GM23338 (cell line): ENCODE measurements at regions not wholly inside any gene's neighbourhood (a gene's known extent, or its start where the extent isn't known, plus 50 kb on each side); places are given as distances from the start of the nearest gene placed in this dataset.

Source experiments
- ATAC-seq: fragments of 200-7000 bp; cut with Tn5 transposase; 3 replicates; pipeline ENCODE4 v1.9.1; 2020
- DNase-seq: peaks from one replicate; pipeline ENCODE4 v3.0.0-alpha.2; 2015; ENCODE audit warnings: low spot score
- H2AFZ ChIP-seq: fragments of 200-600 bp; sonication (generic); 2 replicates; pipeline ENCODE4 v1.8.0; 2016; ENCODE audit warnings: antibody characterized with exemption, mild to moderate bottlenecking, moderate library complexity
- H3F3A ChIP-seq: fragments of 200-600 bp; sonication (generic); replicated peaks from 2 replicates; pipeline ENCODE4 v1.8.0; 2017; ENCODE audit warnings: antibody characterized with exemption, mixed run types, low read depth
- H3K27ac ChIP-seq: fragments of 200-600 bp; sonication (generic); 2 replicates; pipeline ENCODE4 v1.6.1; 2016; ENCODE audit warnings: low read depth
- H3K27me3 ChIP-seq: fragments of 200-600 bp; sonication (generic); 2 replicates; pipeline ENCODE4 v1.8.0; 2016; ENCODE audit warnings: mild to moderate bottlenecking, mixed run types, moderate library complexity; ENCODE audit not compliant: insufficient read depth
- H3K36me3 ChIP-seq: fragments of 200-600 bp; sonication (generic); 2 replicates; pipeline ENCODE4 v1.8.0; 2016; ENCODE audit warnings: mild to moderate bottlenecking; ENCODE audit not compliant: insufficient read depth
- H3K4me1 ChIP-seq: fragments of 200-600 bp; sonication (generic); 2 replicates; pipeline ENCODE4 v1.8.0; 2016; ENCODE audit warnings: mild to moderate bottlenecking, moderate library complexity; ENCODE audit not compliant: insufficient read depth
- H3K4me2 ChIP-seq: fragments of 200-600 bp; sonication (generic); 2 replicates; pipeline ENCODE4 v1.7.1; 2017; ENCODE audit warnings: mixed run types
- H3K4me3 ChIP-seq: fragments of 200-600 bp; sonication (generic); 2 replicates; pipeline ENCODE4 v1.6.1; 2016; ENCODE audit warnings: mixed run types
- H3K79me2 ChIP-seq: fragments of 200-600 bp; sonication (generic); replicated peaks from 2 replicates; pipeline ENCODE4 v1.8.0; 2017; ENCODE audit warnings: mild to moderate bottlenecking; ENCODE audit not compliant: insufficient read depth
- H3K9me2 ChIP-seq: fragments of 200-600 bp; sonication (generic); 2 replicates; pipeline ENCODE4 v1.8.0; 2017; ENCODE audit not compliant: insufficient read depth
- H4K20me1 ChIP-seq: fragments of 200-600 bp; sonication (generic); replicated peaks from 2 replicates; pipeline ENCODE4 v1.8.0; 2017; ENCODE audit warnings: mild to moderate bottlenecking; ENCODE audit not compliant: insufficient read depth
- H3K27ac Mint-ChIP-seq: 2 replicates; pipeline ENCODE4 v1.8.0; 2020; ENCODE audit warnings: inconsistent platforms, mild to moderate bottlenecking, moderate library complexity, mixed read lengths
- H3K27me3 Mint-ChIP-seq: 3 replicates; pipeline ENCODE4 v1.8.0; 2022; ENCODE audit warnings: low read depth, mild to moderate bottlenecking, moderate library complexity, mixed read lengths, inconsistent platforms; ENCODE audit not compliant: insufficient read depth, poor library complexity
- H3K36me3 Mint-ChIP-seq: 3 replicates; pipeline ENCODE4 v1.8.0; 2021; ENCODE audit warnings: low read depth, mild to moderate bottlenecking, inconsistent platforms, moderate library complexity, mixed read lengths
- H3K4me1 Mint-ChIP-seq: 3 replicates; pipeline ENCODE4 v1.8.0; 2020; ENCODE audit warnings: mild to moderate bottlenecking, inconsistent platforms, mixed read lengths
- H3K4me3 Mint-ChIP-seq: 3 replicates; pipeline ENCODE4 v1.8.0; 2021; ENCODE audit warnings: moderate library complexity, mild to moderate bottlenecking, inconsistent platforms, mixed read lengths
- H3K9me3 Mint-ChIP-seq: 3 replicates; pipeline ENCODE4 v1.8.0; 2020; ENCODE audit warnings: moderate library complexity, mild to moderate bottlenecking, inconsistent platforms, mixed read lengths
- CREB1 ChIP-seq: fragments of 250-450 bp; sonication (Bioruptor Pico); IDR thresholded peaks from 2 replicates; pipeline ENCODE4 v1.5.0; 2020; ENCODE audit warnings: low read depth, mild to moderate bottlenecking, moderate library complexity
- CTCF ChIP-seq, 2 experiments: fragments of 200-600 bp in 1 of 2; sonication (generic) in 1 of 2; conservative IDR thresholded peaks; 2 replicates each; pipeline versions ENCODE4 v1.5.1 to v1.6.1; 2016 to 2017; ENCODE audit warnings: antibody characterized with exemption in 2 of 2, low read depth in 2 of 2, mild to moderate bottlenecking in 2 of 2, moderate library complexity in 1 of 2
- ETS1 ChIP-seq: IDR thresholded peaks from 2 replicates; pipeline ENCODE4 v1.6.1; 2016; ENCODE audit warnings: antibody characterized with exemption
- EZH2 ChIP-seq: fragments of 200-600 bp; sonication (generic); IDR thresholded peaks from one replicate; pipeline ENCODE4 v1.8.0; 2017; ENCODE audit warnings: antibody characterized with exemption, mild to moderate bottlenecking, low read depth; ENCODE audit not compliant: unreplicated experiment
- EZH2phosphoT487 ChIP-seq: fragments of 200-600 bp; sonication (generic); IDR thresholded peaks from one replicate; pipeline ENCODE4 v1.8.1; 2018; ENCODE audit warnings: antibody characterized with exemption; ENCODE audit not compliant: unreplicated experiment
- JUNB ChIP-seq: IDR thresholded peaks from one replicate; pipeline ENCODE4 v1.6.1; 2016; ENCODE audit warnings: antibody characterized with exemption; ENCODE audit not compliant: unreplicated experiment
- NANOG ChIP-seq: IDR thresholded peaks from 2 replicates; pipeline ENCODE4 v1.6.1; 2016; ENCODE audit warnings: antibody characterized with exemption, borderline replicate concordance
- POLR2AphosphoS5 ChIP-seq: IDR thresholded peaks from 2 replicates; pipeline ENCODE4 v1.6.1; 2016; ENCODE audit warnings: antibody characterized with exemption, low read depth
- REST ChIP-seq: IDR thresholded peaks from one replicate; pipeline ENCODE4 v1.6.1; 2018; ENCODE audit warnings: antibody characterized with exemption; ENCODE audit not compliant: unreplicated experiment
- STAT1 ChIP-seq: IDR thresholded peaks from one replicate; pipeline ENCODE4 v1.6.1; 2016; ENCODE audit warnings: antibody characterized with exemption; ENCODE audit not compliant: unreplicated experiment
- ZNF114 ChIP-seq: fragments of 250-450 bp; sonication (Bioruptor Pico); IDR thresholded peaks from 2 replicates; pipeline ENCODE4 v1.5.0; 2020; ENCODE audit warnings: mild to moderate bottlenecking, moderate library complexity
- ZNF331 ChIP-seq: fragments of 250-450 bp; sonication (Bioruptor Pico); IDR thresholded peaks from 2 replicates; pipeline ENCODE4 v1.5.0; 2020; ENCODE audit warnings: low read depth, mild to moderate bottlenecking, moderate library complexity

- TF ChIP-seq NANOG (peak; percentile 37; the same call in 1 of the 2 replicates), CTCF (conservative IDR thresholded peaks at IDR 0.05; ENCODE audit: low read depth in 2 of 2) (no peak)
- H3K9me3 Mint-ChIP-seq = no peaks in the 10 kb centered on the region
- no peaks in the 10 kb centered on the region for H3K36me3 Mint-ChIP-seq
- no peak overlapping the region for H3K4me3 ChIP-seq
- no peaks in the 10 kb centered on the region for H3K27me3 ChIP-seq
- H3K9me2 ChIP-seq = no peaks in the 10 kb centered on the region
- DNase-seq (no peak), ATAC-seq (peak; percentile 32; the same call in 1 of the 3 replicates)
- peak overlapping the region; percentile 31; the same call in 1 of the 2 replicates for H3K4me2 ChIP-seq
- H2AFZ ChIP-seq = no peak overlapping the region
- no peaks in the 10 kb centered on the region for H3K79me2 ChIP-seq
- H3K27me3 Mint-ChIP-seq = peaks cover 2% of the 10 kb centered on the region
- peaks cover 8% of the 10 kb centered on the region for H3K4me1 ChIP-seq
- no peak overlapping the region for H3K27ac Mint-ChIP-seq
- peak overlapping the region; percentile 48 for H3K27ac ChIP-seq
- H3K4me1 Mint-ChIP-seq = peaks cover 37% of the 10 kb centered on the region
- H4K20me1 ChIP-seq = no peaks in the 10 kb centered on the region
- H3K36me3 ChIP-seq = no peaks in the 10 kb centered on the region
- H3K4me3 Mint-ChIP-seq = no peak overlapping the region
- H3F3A ChIP-seq = no peaks in the 10 kb centered on the region
Measured at GRCh38 chr10:3471472-3471871, 298.9 kb upstream of the PITRM1 start.

- Histone ChIP-seq H3K27ac (no peak overlapping the region), H3K4me2 (no peak overlapping the region), H3K9me2 (no peaks in the 10 kb centered on the region), H4K20me1 (no peaks in the 10 kb centered on the region), H3K79me2 (no peaks in the 10 kb centered on the region), H3K4me1 (peaks cover 15% of the 10 kb centered on the region), H3F3A (no peaks in the 10 kb centered on the region), H3K27me3 (no peaks in the 10 kb centered on the region), H2AFZ (no peak overlapping the region; the same call in 1 of the 2 replicates), H3K36me3 (no peaks in the 10 kb centered on the region), H3K4me3 (no peak overlapping the region)
- H3K4me1 Mint-ChIP-seq = peaks cover 37% of the 10 kb centered on the region
- no peak overlapping the region for H3K27ac Mint-ChIP-seq
- no peaks in the 10 kb centered on the region for H3K36me3 Mint-ChIP-seq
- peaks cover 2% of the 10 kb centered on the region for H3K27me3 Mint-ChIP-seq
- DNase-seq (no peak), ATAC-seq (no peak)
- H3K4me3 Mint-ChIP-seq = no peak overlapping the region
- H3K9me3 Mint-ChIP-seq = no peaks in the 10 kb centered on the region
- TF ChIP-seq NANOG (no peak), STAT1 (no peak), ZNF114 (CRISPR knock-in tag) (no peak), EZH2phosphoT487 (no peak), ZNF331 (no peak), ETS1 (no peak), CREB1 (CRISPR knock-in tag) (no peak), REST (no peak), JUNB (no peak), POLR2AphosphoS5 (no peak), CTCF (conservative IDR thresholded peaks at IDR 0.05; ENCODE audit: low read depth in 2 of 2) (no peak), EZH2 (no peak)
Measured at GRCh38 chr10:3470191-3470590, 297.6 kb upstream of the PITRM1 start.
